MM.1S (cell line): ENCODE measurements at regions not wholly inside any gene's neighbourhood (a gene's known extent, or its start where the extent isn't known, plus 50 kb on each side); places are given as distances from the start of the nearest gene placed in this dataset.

Experiments used
- EZH2 ChIP-seq: fragments of 300-600 bp; sonication (generic); optimal IDR thresholded peaks from 2 replicates; pipeline ENCODE3; 2017; ENCODE audit warnings: low read depth, mild to moderate bottlenecking, antibody characterized with exemption, low read length, mixed read lengths
- EZH2phosphoT487 ChIP-seq: fragments of 300-600 bp; sonication (generic); IDR thresholded peaks from 2 replicates; pipeline ENCODE4 v1.6.1; 2018; ENCODE audit warnings: antibody characterized with exemption, low read length
- TF ChIP-seq, protein P1 (sequence below): fragments of 300-600 bp; sonication (generic); IDR thresholded peaks from 2 replicates; pipeline ENCODE4 v1.5.1; 2016; ENCODE audit warnings: antibody characterized with exemption, low read length, mixed read lengths

- TF ChIP-seq EZH2phosphoT487 = no peak
- TF ChIP-seq, protein P1, sequence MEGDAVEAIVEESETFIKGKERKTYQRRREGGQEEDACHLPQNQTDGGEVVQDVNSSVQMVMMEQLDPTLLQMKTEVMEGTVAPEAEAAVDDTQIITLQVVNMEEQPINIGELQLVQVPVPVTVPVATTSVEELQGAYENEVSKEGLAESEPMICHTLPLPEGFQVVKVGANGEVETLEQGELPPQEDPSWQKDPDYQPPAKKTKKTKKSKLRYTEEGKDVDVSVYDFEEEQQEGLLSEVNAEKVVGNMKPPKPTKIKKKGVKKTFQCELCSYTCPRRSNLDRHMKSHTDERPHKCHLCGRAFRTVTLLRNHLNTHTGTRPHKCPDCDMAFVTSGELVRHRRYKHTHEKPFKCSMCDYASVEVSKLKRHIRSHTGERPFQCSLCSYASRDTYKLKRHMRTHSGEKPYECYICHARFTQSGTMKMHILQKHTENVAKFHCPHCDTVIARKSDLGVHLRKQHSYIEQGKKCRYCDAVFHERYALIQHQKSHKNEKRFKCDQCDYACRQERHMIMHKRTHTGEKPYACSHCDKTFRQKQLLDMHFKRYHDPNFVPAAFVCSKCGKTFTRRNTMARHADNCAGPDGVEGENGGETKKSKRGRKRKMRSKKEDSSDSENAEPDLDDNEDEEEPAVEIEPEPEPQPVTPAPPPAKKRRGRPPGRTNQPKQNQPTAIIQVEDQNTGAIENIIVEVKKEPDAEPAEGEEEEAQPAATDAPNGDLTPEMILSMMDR = no peak
- no peak for TF ChIP-seq EZH2
These were observed 618.2 kb downstream of the METTL15 start for GRCh38 chr11:28726432-28726831.
